GM18520 (cell line): ENCODE measurements at regions not wholly inside any gene's neighbourhood (a gene's known extent, or its start where the extent isn't known, plus 50 kb on each side); places are given as distances from the start of the nearest gene placed in this dataset.
"Not testable (repeated sequence)": the region's sequence is repeated elsewhere in the genome, so short reads cannot be mapped to it uniquely, and the experiment has no call there.

Experiments
- ATAC-seq: cut with Tn5 transposase; IDR thresholded peaks from one replicate; pipeline ENCODE4 v1.9.1; 2021; ENCODE audit not compliant: unreplicated experiment

GRCh38 chr6:95848717-95849116 is 167.1 kb upstream of the FUT9 start:
- ATAC-seq: no peak

GRCh38 chr6:95856876-95857364 is 158.9 kb upstream of the FUT9 start:
- ATAC-seq: no peak

GRCh38 chr6:95865857-95866256 is 149.9 kb upstream of the FUT9 start:
- ATAC-seq: no peak

- peak; percentile 41 for ATAC-seq
These were observed 149.0 kb upstream of the FUT9 start for GRCh38 chr6:95866732-95867131.

- ATAC-seq: no peak
These were observed 148.6 kb upstream of the FUT9 start for GRCh38 chr6:95867205-95867604.

GRCh38 chr6:95877480-95877879 is 138.3 kb upstream of the FUT9 start:
- no peak for ATAC-seq

- ATAC-seq: no peak
These were observed 135.9 kb upstream of the FUT9 start for GRCh38 chr6:95879856-95880255.

GRCh38 chr6:95882371-95882770 is 133.4 kb upstream of the FUT9 start:
- ATAC-seq: no peak

- not testable (repeated sequence) for ATAC-seq
These were observed 127.1 kb upstream of the FUT9 start for GRCh38 chr6:95888711-95889110.

GRCh38 chr6:95905132-95905531 is 110.6 kb upstream of the FUT9 start:
- no peak for ATAC-seq

- no peak for ATAC-seq
These were observed 98.7 kb upstream of the FUT9 start for GRCh38 chr6:95917034-95917433.

- no peak for ATAC-seq
These were observed 92.3 kb upstream of the FUT9 start for GRCh38 chr6:95923518-95923917.

GRCh38 chr6:95935736-95936135 is 80.0 kb upstream of the FUT9 start:
- no peak for ATAC-seq

- ATAC-seq: no peak
These were observed 68.9 kb upstream of the FUT9 start for GRCh38 chr6:95946906-95947305.

GRCh38 chr6:95948324-95948723 is 67.5 kb upstream of the FUT9 start:
- no peak for ATAC-seq

- ATAC-seq: no peak
These were observed 65.8 kb upstream of the FUT9 start for GRCh38 chr6:95949985-95950384.

- ATAC-seq: no peak
These were observed 57.1 kb upstream of the FUT9 start for GRCh38 chr6:95958686-95959085.

- ATAC-seq: no peak
These were observed 56.5 kb upstream of the FUT9 start for GRCh38 chr6:95959261-95959660.
